ENCODE measurements at regions not wholly inside any gene's neighbourhood (a gene's known extent, or its start where the extent isn't known, plus 50 kb on each side); places are given as distances from the start of the nearest gene placed in this dataset.
"Not testable (repeated sequence)": the region's sequence is repeated elsewhere in the genome, so short reads cannot be mapped to it uniquely, and the experiment has no call there.

DNA sequence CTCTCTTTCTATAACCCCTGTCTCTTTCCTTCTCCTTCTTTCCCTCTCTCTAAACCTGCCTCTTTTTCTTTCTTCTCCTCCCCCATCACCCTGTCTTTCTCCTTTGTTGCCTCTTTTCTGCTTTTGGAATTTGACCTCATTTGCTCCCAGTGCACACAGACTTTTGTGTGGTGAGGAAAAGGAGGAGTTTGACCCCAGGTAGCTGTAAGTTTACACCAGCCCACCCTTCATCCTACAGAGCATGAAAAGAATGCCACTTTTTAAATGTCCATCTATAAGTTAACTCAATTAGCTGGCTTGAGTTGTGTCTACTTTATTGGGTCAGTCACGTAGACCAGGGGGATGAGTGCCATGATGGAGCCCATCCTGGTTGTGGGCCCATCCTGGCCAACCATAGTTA lies 146.8 kb upstream of the SLC38A2 start:
- DNase-seq (ENCODE audit: low read depth in 2 of 2): no peak

DNA sequence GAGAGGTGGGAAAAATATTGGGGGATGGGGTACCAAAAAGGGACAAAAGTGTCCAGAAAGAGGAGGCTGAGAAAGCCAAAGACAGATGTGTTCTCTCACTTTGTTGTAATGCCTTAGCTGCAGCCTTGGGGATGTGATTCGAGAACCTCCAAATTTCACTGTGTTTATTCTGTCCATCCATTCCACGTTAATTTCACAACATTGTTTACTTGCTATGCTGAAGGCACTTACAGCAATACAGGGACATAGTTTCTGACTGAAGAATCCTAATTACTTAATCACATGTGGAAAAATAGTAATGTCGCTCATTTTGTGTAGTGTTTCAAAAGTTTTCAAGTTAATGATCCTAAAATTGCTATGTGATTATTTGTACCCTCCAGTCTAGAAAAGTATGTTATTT lies 146.2 kb upstream of the SLC38A2 start:
- DNase-seq (ENCODE audit: low read depth in 2 of 2): no peak

DNA sequence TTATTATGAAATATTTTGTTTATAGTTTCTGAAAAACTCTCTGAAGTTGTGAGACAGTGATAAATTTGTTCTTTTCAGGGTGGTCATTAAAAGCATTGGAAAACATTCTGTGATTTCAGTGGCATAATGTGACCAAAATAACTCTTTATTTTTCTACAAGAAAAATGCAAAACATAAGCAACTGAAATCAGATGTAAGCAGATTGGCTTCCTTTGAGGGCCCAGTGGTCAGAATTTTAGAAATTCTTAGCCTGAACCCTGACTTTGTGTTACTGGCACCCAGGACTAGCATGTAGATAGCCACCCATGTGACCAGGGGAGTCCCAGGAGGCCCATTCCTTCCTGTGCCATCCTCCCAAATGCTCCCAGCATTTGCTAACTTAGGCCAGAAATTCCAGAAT lies 145.6 kb upstream of the SLC38A2 start:
- DNase-seq (ENCODE audit: low read depth in 2 of 2): no peak

DNA sequence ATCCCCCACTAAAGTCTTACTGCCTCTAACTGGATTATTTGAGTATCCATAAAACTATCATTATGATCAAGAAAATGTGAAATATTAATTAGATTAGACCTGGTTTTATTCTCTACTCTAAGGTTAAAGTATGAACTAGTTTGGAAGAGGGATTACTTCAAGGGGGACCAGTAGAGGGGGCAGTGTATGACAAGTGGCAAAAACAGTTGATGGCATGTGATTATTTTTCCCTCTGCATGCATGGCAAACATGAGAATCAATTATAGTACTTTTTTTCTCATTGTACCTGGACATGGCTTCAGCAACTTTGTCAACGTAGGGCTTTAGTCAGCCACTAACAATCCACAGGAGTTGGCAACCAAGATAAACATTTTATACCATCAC lies 145.0 kb upstream of the SLC38A2 start:
- no peak for DNase-seq (ENCODE audit: low read depth in 2 of 2)

DNA sequence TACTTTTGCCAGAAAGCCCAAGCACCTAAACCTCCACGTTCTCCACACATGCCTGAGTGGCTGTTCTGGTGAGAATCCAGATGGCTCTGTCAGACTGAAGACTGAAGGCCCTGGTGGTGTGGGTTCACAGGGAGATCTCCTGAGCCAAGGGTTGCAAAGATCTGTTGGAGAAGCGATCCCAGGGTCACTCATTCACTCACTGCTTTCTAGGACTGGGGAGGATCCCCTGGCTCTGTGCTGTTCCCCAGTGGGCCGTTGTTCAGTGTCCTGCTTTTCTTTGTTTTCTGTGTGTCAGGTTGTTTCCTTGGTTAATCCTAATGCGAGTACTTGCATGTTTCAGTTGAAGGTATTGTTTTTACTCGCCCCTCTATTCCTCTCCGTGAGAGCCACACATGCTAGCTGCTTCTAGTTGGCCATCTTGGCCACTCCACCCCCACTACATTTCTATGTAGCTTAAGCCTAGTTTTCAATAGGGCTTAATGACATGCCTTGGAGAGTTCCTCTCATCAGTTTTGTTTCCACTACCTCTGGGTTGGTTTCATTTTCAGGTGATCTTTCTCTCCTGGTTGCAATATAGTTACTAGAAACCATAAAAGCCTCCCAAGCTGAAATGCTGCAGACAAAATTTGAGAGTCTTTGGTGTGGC lies 144.5 kb upstream of the SLC38A2 start:
- no peak for DNase-seq (ENCODE audit: low read depth in 2 of 2)

DNA sequence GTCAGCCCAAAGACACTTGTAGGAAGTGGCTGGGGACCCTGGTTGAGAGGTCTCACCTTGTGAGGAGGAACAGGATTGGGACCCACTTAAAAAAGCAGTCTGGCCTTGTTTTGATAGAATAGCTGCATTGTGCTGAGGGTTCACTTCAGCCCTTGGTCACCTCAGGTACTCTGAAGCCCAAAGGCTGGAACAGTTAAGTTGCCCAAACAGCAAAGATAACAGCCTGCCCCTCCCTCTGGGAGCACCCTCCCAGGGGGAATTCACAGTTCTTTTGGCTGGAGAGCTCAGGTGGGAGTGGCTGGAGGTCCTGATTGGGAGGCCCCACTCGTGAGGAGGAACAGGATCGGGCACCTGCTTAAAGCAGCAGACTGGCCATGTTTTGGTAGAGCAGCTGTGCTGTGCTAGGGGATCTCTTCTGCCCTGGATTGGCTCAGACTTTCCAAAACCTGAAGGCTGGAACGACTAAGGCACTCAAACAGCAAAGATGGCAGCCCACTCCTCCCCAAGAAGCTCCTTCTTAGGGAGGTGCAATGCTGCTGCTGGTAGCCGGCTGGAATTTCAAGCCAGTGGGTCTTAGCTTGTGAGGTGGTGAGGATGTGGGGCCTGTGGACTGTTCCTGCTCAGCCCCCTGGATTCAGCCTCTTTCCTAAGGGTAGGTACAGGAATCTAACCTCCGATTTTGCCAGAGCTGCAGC lies 143.8 kb upstream of the SLC38A2 start:
- no peak for DNase-seq (ENCODE audit: low read depth in 2 of 2)

DNA sequence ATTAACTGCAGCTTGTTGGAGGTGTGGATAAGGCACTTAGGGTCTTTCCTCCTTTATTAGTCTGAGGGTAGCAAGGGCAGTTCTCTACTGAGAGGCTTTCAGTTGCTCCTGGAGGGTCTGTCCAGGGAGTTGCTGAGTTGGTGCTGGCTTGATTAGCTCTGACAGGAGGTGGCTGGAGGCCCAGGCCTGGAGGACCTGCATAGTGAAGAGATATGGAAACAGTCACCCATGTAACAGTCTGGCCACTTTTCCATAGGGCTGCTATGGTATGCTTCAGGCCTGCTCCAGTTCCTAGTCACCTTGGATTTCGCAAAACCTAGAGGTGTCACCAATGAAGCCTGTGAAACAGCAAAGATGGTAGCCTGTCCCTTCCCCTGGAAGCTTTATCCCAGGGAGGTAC lies 143.3 kb upstream of the SLC38A2 start:
- no peak for DNase-seq (ENCODE audit: low read depth in 2 of 2)

DNA sequence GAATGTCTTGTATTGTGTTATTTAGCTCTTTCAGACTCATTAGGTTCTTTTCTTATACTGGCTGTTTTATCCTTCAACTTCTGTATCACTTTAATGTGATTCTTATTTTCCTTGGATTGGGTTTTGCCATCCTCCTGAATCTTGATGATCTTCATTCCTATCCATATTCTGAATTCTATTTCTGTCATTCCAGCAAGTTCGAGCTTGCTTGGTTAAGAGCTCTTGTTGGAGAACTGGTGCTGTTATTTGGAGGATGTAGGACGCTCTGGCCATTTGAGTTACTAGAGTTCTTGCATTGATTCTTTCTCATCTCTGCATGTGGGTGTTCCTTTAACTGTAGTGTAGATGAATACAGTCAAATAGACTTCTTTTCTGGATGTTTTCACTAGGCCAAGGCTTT lies 142.3 kb upstream of the SLC38A2 start:
- no peak for DNase-seq (ENCODE audit: low read depth in 2 of 2)

DNA sequence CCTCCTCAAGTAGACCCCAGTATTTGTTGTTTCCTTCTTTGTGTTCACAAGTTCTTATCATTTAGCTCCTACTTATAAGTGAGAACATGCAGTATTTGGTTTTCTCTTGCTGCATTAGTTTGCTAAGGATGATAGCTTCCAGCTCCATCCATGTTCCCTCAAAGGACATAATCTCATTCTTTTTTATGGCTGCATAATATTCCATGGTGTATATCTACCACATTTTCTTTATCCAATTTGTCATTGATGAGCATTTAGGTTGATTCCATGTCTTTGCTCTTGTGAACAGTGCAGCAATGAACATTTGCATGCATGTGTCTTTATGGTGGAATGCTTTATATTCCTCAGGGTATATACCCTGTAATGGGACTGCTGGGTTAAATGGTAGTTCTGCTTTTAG lies 137.7 kb upstream of the SLC38A2 start:
- DNase-seq (ENCODE audit: low read depth in 2 of 2): not testable (repeated sequence)

DNA sequence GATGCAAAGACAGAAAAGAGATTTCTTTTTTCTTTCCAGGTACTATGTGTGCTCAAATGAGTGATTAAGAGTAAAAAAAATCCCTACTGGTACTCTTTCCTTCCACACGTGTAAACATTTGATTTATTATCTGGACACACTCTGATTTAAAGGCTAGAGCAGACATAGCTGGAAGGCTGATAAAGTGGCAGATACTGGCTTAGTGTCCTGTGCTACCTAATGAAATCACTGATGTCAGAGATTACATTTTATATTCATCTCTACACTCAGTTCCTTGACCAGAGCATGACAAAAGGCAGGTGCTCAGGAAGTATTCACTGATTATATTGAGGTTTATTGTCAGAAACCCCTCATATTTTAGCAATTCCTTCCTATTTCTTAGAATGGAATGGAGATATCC lies 136.6 kb upstream of the SLC38A2 start:
- no peak for DNase-seq (ENCODE audit: low read depth in 2 of 2)

DNA sequence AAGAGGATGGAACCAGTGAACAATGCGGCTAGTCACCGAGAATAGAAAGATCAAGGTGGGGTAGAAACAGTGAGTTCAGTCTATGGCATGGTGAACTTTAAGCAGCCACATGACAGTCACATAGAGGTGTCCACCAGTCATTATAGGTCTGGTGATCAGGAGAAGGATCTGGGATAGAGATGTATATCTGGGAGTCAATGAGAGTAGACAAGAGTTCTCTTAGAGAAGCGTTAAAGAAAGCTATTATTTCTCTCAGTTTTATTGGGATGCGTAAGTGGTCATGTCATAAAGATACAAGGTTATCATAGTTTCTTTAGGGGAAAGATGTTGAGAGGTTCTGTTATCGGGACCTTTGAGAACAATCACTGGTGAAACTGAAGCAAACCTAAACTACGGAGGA lies 136.1 kb upstream of the SLC38A2 start:
- no peak for DNase-seq (ENCODE audit: low read depth in 2 of 2)

DNA sequence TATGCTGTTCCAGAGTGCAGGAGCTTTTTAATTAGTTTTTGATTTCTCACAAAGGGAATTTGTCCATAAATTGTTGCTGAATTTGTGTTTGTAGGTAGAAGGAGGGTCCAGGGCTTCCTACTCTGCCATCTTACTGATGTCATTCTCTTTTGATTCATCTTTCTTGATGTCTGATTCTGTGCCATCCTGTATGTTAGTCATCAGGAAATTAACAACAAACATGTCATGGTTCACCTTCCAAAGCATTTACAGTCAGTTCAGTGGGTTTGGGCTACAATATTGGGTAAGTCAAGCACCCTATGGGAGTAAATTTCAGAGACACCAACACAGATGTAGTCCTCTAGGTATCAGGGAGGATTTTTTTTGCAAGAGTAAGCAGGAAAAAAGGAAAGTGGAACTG lies 135.2 kb upstream of the SLC38A2 start:
- DNase-seq (ENCODE audit: low read depth in 2 of 2): no peak

DNA sequence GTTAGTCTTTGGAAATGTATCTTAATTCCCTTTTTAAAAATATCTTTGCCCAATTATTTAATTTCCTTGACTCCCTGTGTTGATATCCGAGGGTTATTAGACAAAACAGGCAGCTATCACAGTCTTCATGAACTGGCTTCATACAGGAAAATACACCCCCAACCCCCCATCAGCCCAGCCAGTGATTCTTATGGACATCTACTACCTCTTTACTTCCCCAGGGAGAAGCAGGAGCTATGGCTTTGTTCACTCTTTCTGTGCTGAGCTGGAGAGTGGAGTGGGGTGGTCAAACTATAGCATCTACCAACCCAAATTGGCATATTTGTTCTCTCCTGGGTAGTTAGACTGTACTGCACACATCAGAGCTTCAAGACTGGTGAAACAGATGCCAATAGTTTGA lies 134.4 kb upstream of the SLC38A2 start:
- no peak for DNase-seq (ENCODE audit: low read depth in 2 of 2)

DNA sequence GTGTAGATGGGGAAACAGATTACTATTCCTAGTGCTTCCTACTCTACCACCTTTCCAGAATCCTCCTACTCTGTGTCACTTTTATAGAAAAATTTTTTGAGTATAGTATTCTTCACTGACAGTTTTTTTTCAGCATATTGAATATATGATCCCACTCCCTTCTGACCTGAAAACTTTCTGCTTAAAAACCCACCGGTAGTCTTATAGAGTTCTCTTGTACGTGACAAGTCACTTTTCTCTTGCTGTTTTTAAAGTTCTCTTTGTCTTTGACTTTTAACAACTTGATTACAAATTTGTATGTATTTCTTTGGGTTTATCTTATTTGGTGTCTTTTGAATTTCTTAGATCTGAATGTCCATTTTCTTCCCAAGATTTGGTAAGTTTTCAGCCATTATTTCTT lies 133.6 kb upstream of the SLC38A2 start:
- no peak for DNase-seq (ENCODE audit: low read depth in 2 of 2)

DNA sequence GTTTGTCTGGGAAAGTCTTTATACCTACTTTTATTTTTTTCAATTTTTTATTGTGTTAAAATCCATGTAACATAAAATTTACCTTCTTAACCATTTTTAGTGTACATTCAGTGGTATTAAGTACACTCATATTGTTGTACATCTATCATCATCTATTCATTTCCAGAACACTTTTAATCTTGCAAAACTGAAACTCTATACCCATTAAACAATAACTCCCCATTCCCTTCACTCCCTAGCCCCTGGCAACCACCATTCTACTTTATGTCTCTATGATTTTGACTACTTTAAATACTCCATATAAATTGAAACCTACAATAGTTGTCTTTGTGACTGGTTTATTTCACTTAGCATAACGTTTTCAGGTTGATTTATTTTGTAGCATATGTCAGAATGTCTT lies 131.9 kb upstream of the SLC38A2 start:
- no peak for DNase-seq (ENCODE audit: low read depth in 2 of 2)

DNA sequence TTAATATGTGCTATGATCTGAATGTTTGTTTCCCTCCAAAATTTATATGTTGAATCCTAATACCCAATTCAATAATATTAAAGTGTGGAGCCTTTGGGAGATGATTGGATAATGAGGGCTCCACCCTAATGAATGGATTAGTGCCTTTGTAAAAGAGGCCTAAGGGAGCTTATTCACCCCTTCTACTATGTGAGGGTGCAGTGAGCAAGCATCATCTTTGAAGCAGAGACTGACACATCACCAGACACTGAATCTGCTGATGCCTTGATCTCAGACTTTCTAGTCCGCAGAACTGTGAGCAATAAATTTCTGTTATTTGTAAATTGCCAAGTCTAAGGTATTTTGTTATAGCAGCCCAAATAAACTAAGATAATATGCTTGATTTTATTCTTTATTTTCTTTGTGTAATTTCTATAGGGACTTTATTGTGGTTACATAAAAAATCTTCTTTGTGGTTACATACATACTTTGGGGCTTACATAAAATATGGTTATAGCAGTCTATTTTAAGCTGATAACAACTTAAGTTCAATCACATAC lies 131.1 kb upstream of the SLC38A2 start:
- no peak for DNase-seq (ENCODE audit: low read depth in 2 of 2)

DNA sequence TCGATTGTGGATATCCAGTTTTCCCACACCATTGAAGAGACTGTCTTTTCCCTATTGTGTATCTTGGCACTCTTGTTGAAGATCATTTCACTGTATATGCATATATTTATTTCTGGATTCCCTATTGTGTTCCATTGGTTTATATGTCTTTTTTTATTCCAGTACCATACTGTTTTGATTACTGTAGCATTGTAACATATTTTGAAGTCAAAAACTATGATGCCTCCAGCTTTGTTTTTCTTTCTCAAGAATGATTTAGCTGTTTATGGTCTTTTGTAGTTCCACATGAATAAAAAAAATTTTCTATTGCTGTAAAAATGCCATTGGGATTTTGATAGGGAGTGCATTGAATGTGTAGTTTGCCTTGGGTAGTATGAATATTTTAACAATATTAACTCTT lies 128.1 kb upstream of the SLC38A2 start:
- DNase-seq (ENCODE audit: low read depth in 2 of 2): no peak

DNA sequence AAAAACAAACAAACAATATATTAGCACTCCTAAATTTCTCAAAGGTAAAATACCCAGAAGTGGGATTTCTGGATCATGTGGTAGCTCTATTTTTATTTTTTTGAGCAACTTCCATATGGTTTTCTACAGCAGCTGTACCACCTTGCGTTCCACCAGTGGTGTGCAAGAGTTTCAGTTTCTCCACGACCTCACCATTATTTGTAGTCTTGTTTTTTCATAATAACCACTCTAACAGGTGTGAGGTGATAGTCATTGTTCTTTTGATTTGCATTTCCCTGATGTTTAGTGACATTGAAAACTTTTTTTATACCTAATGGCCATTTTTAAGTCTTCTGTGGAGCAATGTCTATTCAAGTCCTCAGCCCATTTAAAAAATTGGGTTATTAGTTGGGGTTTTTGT lies 127.3 kb upstream of the SLC38A2 start:
- no peak for DNase-seq (ENCODE audit: low read depth in 2 of 2)

DNA sequence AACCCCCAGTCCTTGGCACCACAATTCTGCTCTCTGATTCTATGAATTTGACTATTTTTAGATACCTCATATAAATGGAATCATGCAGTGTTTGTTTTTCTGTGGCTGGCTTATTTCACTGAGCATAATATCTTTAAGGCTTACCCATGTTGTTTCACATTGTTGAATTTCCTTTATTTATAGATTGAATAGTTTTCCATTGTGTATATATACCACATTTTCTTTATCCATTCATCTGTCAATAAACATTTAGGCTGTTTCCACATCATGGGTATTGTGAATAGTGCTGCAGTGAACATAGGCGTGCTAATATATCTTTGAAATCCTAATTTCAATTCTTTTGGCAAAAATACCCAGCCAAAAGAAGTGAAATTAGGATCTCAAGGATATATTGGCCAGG lies 126.7 kb upstream of the SLC38A2 start:
- DNase-seq (ENCODE audit: low read depth in 2 of 2): no peak

DNA sequence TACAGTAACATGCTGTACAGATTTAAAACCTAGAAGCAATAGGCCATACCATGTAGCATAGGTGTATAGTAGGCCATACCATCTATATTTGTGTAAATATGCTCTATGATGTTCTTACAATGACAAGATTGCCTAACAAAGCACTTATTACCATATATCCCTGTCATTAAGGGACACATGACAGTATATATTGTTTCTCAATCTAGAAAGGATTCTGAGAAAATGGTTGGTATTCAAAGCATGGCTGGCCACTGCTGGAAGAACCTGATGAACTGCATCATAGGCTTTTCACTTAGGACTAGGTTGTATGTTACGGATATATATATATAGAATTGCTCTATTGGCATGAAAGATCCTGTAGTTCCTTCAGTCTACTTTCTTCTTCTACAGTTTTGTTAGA lies 125.2 kb upstream of the SLC38A2 start:
- DNase-seq (ENCODE audit: low read depth in 2 of 2): no peak

DNA sequence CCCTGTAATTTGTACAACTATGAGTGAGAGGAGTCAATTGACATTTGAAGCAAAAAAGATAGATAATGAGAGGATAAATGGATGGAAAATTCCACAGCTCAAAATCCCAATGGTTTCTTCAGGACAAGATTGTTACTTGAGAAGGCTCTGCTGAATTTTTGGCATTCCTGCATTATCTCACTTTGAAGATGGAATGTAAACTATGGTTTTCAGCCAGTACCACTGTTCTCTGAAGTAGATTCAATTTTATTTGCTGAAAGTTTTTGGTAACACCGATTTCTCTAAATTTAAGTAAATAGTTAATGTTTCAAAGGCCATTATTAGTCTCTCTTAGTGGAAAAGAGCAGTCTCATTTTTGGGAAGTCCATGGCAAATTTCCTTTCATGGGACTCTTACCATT lies 121.9 kb upstream of the SLC38A2 start:
- no peak for DNase-seq (ENCODE audit: low read depth in 2 of 2)

DNA sequence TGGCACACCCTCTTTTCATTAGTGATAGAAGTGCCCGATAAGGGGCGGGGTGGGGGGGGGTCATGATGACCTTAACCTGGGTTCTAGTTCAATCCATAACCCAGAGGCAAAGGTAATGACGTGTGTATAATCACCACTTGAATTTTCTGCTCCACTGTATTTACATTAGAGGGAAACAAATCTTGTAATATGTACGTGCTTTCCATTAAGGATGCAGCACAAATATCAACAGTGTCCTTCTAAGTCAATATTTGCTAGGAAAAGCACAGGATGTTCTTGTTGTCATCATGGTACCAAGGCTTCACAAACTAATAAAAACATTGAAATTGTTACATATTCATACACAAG lies 121.2 kb upstream of the SLC38A2 start:
- no peak for DNase-seq (ENCODE audit: low read depth in 2 of 2)

DNA sequence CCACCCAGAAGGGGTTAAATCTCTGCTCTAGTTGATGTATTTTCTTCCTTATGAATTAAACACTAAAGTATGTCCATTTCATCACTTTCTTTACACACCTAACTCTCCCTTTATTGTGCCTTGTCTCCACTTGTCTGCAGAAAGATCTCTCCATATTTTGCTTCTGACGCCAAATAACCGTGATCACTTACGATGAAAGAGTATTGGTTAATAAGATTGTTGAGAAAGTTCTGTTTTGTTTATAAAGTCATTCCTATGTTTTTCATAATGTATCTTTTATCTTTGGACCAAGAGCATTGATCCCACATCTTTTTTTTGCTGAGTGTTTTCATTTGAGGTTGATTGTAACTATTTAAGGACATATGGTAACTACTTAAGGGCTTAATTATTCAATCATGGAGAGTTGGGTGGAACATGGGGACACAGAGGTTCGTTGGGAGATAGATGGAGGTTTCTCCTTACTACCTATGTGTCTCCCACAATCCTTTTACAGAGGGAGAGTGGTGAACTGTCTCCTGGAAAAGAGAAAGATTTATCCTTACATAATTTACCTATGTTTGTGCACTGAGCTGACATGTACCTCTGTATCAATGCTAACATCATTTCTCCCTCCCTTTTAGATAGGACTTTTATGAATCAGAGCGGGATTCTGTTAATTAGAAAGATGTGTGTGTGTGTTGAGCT lies 120.7 kb upstream of the SLC38A2 start:
- DNase-seq (ENCODE audit: low read depth in 2 of 2): no peak

Data from stimulated activated CD4-positive, alpha-beta T cell treated with anti-CD3 and anti-CD28 coated beads, Interleukin-15, amount 100 ng/mL, for 48 hours (primary cell).